ENCODE measurements at regions not wholly inside any gene's neighbourhood (a gene's known extent, or its start where the extent isn't known, plus 50 kb on each side); places are given as distances from the start of the nearest gene placed in this dataset.
A peak's percentile ranks its signal among the peaks of the same experiment; 100 is the strongest.

DNA sequence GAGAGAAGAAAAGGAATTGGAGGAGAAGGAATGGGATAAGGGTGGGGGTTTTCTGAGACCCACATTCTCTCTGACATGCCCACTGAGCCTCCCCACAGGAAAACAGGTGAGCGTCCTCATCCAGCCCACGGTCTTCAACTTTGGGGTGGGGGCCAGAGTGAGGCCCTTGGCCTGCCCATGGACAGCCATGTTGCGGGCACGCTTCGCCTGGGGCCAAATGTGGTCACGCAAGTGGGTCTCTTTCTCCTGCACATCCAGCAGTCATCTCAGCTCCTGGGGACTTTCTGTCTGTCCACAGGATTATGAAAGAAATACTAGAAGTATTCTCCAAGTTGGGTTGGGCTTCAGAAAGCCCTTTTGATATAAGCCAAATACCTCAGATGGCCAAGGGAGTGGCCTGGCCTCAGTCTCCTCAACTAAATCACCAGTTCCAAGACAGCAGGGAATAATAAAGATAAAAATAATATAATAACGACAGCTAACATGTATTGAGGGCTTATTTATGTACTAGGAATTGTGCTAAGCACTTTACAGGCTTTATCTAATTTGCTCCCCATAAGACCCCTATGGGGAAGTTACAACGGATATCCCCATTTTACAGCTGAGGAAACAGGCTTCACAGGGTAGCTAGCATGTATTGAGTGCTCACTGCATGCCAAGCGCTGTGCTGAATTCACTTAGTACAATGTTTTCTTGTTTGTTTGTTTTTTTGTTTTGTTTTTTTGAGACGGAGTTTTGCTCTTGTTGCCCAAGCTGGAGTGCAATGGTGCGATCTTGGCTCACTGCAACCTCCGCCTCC lies 57.2 kb upstream of the LBX1 start:
- Histone ChIP-seq H3K4me1 (ENCODE audit: insufficient read depth, low read length) (peaks cover 21% of the 10 kb centered on the region; the same call in 1 of the 2 replicates), H2BK12ac (ENCODE audit: insufficient read length, low read depth, low read length) (no peak overlapping the region), H3K23me2 (ENCODE audit: insufficient read length, low read depth, low read length, poor library complexity, severe bottlenecking) (peaks cover 10% of the 10 kb centered on the region), H3T11ph (ENCODE audit: low read length) (no peak overlapping the region), H2BK15ac (ENCODE audit: low read depth, low read length) (no peak overlapping the region), H2BK120ac (ENCODE audit: low read depth, low read length, poor library complexity, severe bottlenecking) (no peak overlapping the region), H3K4ac (ENCODE audit: low read depth, low read length) (no peak overlapping the region), H4K91ac (ENCODE audit: insufficient read length, low read depth, low read length) (no peak overlapping the region), H2AK5ac (ENCODE audit: insufficient read length, low read length) (no peak overlapping the region), H3K4me2 (ENCODE audit: insufficient read depth, insufficient read length, low read length) (peak overlapping the region; percentile 6), H3K18ac (ENCODE audit: insufficient read length, low read depth, low read length) (no peak overlapping the region), H3K27ac (ENCODE audit: insufficient read length, low read depth, low read length) (no peak overlapping the region), H3K14ac (ENCODE audit: insufficient read depth, low read length) (no peak overlapping the region), H3K23ac (ENCODE audit: insufficient read length, low read depth, low read length) (no peak overlapping the region), H4K8ac (replicated peaks; ENCODE audit: insufficient read length, low read depth, low read length) (no peak overlapping the region), H2BK20ac (ENCODE audit: low read depth, low read length, poor library complexity, severe bottlenecking) (no peak overlapping the region), H4K5ac (ENCODE audit: insufficient read length, low read depth, low read length) (no peak overlapping the region), H4K20me1 (ENCODE audit: control insufficient read depth, insufficient read depth, insufficient read length) (no peaks in the 10 kb centered on the region), H3K27me3 (ENCODE audit: insufficient read depth, low read length) (peaks cover 41% of the 10 kb centered on the region), H3K9me3 (ENCODE audit: control insufficient read depth, low read depth, low read length) (no peaks in the 10 kb centered on the region), H2AFZ (ENCODE audit: low read length) (no peak overlapping the region), H3K56ac (ENCODE audit: insufficient read length, low read depth, low read length) (no peak overlapping the region), H3K79me2 (ENCODE audit: insufficient read depth, low read length) (no peaks in the 10 kb centered on the region), H3K9ac (ENCODE audit: extremely low read depth, insufficient read length, low read length) (no peak overlapping the region), H3K79me1 (ENCODE audit: insufficient read depth, low read depth, low read length, poor library complexity, severe bottlenecking) (no peaks in the 10 kb centered on the region), H2BK5ac (ENCODE audit: insufficient read length, low read length) (no peak overlapping the region)
- Mint-ChIP-seq H3K27ac (no peak overlapping the region), H3K4me1 (peaks cover 67 to 82% of the 10 kb centered on the region in 2 experiments), H3K9me3 (no peaks in the 10 kb centered on the region; a peak in 1 of 5 replicates), H3K4me3 (peak overlapping the region; percentile 5 to 65; a peak in 3 of 5 replicates), H3K36me3 (ENCODE audit: insufficient read depth in 1 of 3, low read depth in 3 of 3) (no peaks in the 10 kb centered on the region), H3K27me3 (ENCODE audit: low read depth) (peaks cover 94% of the 10 kb centered on the region)
- DNase-seq = peak; percentile 32
- TF ChIP-seq, protein P1, sequence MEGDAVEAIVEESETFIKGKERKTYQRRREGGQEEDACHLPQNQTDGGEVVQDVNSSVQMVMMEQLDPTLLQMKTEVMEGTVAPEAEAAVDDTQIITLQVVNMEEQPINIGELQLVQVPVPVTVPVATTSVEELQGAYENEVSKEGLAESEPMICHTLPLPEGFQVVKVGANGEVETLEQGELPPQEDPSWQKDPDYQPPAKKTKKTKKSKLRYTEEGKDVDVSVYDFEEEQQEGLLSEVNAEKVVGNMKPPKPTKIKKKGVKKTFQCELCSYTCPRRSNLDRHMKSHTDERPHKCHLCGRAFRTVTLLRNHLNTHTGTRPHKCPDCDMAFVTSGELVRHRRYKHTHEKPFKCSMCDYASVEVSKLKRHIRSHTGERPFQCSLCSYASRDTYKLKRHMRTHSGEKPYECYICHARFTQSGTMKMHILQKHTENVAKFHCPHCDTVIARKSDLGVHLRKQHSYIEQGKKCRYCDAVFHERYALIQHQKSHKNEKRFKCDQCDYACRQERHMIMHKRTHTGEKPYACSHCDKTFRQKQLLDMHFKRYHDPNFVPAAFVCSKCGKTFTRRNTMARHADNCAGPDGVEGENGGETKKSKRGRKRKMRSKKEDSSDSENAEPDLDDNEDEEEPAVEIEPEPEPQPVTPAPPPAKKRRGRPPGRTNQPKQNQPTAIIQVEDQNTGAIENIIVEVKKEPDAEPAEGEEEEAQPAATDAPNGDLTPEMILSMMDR (conservative IDR thresholded peaks at IDR 0.05) = no peak
- WGBS (ENCODE audit: extremely low coverage, insufficient read length, low lambda C conversion rate) = no CpG with 5 or more reads among the region's 12 CpGs
